ENCODE measurements at regions not wholly inside any gene's neighbourhood (a gene's known extent, or its start where the extent isn't known, plus 50 kb on each side); places are given as distances from the start of the nearest gene placed in this dataset.
"Not testable (repeated sequence)": the region's sequence is repeated elsewhere in the genome, so short reads cannot be mapped to it uniquely, and the experiment has no call there.

- DNase-seq: no peak
Measured at GRCh38 chr6:98380589-98380988, 453.8 kb upstream of the POU3F2 start.

DNA sequence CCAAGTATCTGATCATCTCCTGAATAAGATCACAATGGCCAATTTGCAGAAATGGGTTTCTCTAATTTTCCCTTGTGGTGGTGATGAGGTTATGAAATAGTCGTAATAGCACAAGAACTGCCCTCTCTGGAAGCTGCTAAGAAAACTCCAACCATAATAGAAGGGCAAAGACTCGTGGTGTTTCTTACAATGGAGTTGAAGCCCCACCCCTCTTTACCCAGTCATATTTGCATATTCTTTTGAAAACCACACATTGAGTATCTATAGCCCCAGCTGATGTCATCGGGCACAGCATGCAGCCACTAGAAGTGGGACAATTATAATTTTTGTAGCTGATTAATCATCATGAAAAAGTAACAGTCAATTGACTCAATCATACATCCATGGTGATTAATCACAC is 452.1 kb upstream of the POU3F2 start:
- DNase-seq: no peak

GRCh38 chr6:98384334-98384733 is 450.0 kb upstream of the POU3F2 start:
- DNase-seq: no peak

GRCh38 chr6:98384801-98385200 is 449.6 kb upstream of the POU3F2 start:
- DNase-seq: no peak

DNA sequence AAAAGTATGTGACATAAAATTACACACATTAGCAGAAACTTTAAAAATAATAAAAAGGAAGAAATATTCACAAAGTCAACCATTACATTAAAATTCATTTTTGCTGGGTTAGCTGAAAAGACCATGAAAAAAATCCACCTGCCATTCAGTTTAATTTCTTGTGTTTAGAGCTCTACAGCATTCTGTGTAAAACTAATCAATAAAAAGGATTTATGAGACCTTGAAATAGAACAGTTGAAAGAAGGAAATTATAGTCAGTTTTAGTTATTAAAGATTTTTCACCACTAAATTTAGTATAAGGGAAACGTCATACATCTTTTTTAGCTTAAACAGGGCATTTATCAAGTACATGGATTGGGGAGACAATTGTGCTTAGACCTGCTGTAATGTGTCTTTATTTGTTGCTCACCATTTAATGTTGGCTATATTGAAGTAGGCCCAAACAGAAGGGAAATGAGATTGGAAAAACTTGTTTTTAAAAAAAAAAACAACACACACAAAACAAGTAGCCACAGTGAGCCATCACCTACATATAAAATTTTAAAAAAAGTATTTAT is 438.7 kb upstream of the POU3F2 start:
- no peak for DNase-seq

- no peak for DNase-seq
Measured at GRCh38 chr6:98416027-98416426, 418.3 kb upstream of the POU3F2 start.

DNA sequence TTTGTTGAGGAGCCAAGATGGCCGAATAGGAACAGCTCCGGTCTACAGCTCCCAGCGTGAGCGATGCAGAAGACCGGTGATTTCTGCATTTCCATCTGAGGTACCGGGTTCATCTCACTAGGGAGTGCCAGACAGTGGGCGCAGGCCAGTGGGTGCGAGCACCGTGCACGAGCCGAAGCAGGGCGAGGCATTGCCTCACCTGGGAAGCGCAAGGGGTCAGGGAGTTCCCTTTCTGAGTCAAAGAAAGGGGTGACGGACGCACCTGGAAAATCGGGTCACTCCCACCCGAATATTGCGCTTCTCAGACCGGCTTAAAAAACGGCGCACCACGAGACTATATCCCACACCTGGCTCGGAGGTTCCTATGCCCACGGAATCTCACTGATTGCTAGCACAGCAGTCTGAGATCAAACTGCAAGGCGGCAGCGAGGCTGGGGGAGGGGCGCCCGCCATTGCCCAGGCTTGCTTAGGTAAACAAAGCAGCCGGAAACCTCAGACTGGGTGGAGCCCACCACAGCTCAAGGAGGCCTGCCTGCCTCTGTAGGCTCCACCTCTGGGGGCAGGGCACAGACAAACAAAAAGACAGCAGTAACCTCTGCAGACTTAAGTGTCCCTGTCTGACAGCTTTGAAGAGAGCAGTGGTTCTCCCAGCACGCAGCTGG is 417.7 kb upstream of the POU3F2 start:
- DNase-seq: not testable (repeated sequence)

GRCh38 chr6:98433325-98434056 is 400.9 kb upstream of the POU3F2 start:
- DNase-seq: no peak

- no peak for DNase-seq
Measured at GRCh38 chr6:98443633-98444032, 390.7 kb upstream of the POU3F2 start.

DNA sequence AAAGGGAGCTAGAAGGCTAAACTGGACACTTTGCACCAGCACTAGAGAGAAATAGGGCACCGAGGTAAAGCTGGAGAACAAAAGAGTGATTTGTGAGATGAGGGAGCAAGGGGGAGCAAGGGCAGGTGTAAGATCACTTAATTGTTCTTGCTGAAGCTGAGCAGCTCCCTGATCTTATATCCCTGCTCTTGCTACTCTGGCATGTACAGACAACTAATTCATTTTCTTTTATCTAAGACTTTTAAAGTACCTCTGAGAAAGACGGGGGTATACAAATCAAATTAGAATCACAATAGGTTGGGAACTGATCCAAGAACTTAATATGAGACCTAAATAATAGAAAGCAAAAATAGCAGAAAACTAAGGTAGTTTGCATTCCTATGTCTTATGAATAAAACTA is 381.7 kb upstream of the POU3F2 start:
- DNase-seq: no peak

DNA sequence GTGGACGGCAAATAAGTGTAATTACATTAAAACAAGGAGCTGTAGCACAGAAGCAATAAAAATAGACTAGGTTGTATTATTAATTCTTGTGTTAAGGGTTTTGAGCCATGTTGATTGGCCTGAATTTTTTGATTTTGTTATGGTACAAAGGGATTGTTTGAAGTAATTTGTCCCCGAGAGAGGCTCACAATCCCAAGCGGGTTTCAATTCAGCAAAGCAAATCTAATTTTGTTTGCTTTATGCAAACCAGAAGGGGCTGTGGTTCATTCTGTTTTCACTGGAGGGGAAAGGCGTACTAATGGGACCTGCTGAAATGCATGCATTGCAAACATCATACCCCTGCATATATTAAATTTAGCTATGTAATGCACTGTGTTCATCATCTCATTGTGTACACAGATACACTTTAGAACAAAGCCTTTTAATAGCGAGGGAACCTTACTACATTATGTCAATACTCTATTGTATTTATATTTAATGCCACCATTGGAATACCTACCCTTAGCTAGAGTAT is 379.5 kb upstream of the POU3F2 start:
- no peak for DNase-seq

DNA sequence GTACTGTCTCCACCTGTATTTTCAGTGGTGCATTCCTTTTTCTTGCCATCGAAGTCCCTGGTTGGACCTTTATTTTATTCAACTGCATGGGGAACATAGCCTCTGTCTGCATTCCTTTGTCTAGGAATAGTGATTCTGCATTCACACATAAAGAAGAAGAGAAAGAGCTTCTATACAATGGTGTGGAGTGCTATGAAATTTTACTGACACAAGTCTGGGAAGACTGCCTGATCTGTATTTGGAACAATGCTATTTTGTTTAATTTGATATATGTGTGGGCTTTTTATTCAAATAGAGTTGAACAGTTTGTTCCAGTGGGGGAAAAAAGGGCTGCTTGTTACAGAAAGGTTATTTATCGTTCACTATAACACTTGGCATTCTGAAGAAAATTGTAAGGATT is 375.7 kb upstream of the POU3F2 start:
- no peak for DNase-seq

DNA sequence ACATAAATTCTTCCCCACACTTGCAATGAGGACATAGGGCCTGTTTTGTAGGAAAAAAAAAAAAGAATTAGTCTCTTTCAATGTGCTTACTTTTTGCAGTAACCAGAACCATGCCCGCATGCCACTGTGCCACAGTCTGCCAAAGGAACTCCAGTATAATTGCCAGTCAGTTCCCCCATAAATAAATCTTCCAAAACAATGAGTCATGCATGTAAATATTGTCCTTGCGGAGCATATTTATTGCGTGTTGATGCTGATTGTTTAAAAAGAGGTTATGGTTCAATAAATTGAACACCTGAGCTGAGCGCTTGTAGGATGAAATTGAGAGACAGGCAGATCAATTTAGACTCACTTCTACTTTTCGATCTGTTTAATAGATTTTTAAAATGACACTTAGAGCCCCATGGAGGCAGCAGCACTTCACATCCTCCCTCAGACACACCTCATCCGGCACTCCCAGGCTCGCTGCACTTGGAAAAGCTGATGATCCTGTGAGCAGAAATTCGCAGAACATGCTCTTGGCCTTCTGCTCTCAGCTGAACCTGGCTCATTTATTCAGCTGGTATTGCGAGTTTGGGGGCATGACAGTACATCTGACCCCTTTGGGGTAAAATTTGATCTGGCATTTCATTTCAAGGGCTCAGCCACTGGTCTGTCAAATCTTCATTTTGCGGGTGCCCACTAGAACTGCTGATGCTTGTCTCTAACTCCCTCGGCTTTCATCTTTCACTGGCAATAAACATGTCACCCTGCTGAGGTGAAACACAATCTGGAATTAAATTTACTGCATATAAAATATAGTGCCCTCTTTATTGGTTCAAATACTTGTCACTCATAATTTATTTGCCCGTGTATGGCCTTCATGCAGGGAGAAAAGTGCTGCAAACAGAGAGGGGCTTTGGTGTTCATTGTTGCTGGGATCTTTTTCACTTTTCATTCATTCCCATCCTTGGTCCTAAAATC is 371.1 kb upstream of the POU3F2 start:
- no peak for DNase-seq

DNA sequence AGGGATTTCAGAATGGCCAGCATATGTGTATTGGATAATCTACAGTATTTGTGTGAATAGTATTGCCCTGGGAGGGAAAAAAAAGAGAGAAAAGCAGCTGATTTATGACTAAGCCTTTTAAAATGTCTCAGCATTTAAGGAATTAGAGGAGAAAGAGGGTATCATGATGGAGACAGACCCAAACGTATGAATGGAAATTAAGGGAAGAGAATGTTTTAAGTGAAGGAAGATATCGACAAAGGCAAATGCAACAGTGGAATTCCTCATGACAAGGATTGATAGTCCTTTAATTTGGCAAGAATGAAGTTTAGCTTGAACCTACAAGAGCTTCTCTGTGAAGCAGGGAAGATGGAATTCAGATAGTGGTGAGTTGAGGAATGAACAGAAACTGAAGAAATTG is 367.3 kb upstream of the POU3F2 start:
- no peak for DNase-seq

DNA sequence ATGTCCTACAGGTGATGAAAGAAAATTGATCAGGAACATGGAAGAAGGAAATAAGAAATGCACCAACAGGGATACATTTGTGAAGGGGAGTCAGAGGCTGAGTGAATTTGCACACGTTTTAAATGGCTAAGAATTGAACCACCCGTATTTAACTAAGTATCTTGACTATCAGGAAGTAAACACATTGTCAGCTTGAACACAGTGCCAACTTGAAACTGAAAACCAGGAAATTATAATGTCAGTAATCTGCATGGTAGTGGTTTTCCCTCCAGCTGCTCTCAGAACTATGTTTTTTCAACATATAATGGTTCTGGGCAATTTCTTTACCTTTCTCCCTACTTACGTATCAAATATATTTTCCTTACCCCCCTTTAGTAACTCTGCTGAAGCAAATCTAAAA is 366.5 kb upstream of the POU3F2 start:
- DNase-seq: no peak

- DNase-seq: no peak
Measured at GRCh38 chr6:98469141-98469540, 365.2 kb upstream of the POU3F2 start.

DNA sequence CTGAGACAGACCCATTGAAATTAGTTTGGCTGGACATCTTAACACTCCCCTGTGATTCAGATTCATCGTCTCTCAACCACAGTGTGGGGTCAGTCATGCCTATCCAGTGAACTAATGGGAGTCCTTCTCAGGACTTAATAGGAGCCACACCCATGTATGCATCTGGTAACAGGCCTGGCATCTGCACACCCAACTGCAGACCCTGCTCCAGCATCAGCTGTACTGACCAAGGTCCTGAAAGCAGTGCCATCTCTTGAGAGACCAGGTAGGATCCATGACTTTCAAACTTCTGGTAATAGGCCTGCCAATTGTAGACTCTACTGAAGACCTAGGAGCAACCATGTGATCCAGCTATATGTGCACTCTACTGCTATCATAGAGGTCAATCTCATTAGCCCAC is 363.6 kb upstream of the POU3F2 start:
- no peak for DNase-seq

GRCh38 chr6:98471444-98471843 is 362.9 kb upstream of the POU3F2 start:
- DNase-seq: no peak

- no peak for DNase-seq
Measured at GRCh38 chr6:98477231-98477630, 357.1 kb upstream of the POU3F2 start.

- no peak for DNase-seq
Measured at GRCh38 chr6:98484696-98485095, 349.7 kb upstream of the POU3F2 start.

DNA sequence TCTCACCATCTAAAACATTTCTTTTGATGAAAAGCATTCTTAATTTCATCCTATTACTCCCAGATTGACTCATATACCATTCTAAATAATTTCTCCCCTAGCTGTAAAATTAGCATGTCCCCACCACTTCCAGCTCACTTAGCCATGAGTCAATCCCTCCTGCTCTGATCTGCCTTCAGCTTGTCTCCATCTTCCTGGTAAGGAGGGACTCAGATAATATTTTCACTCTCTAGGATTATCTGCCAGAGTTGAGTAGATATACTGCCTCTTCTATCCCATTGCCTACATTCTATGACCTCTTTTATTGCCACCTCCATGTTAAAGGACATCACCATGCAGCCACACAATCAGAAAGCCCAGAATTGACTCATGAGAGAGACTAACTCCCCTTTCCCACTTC is 348.8 kb upstream of the POU3F2 start:
- DNase-seq: no peak

DNA sequence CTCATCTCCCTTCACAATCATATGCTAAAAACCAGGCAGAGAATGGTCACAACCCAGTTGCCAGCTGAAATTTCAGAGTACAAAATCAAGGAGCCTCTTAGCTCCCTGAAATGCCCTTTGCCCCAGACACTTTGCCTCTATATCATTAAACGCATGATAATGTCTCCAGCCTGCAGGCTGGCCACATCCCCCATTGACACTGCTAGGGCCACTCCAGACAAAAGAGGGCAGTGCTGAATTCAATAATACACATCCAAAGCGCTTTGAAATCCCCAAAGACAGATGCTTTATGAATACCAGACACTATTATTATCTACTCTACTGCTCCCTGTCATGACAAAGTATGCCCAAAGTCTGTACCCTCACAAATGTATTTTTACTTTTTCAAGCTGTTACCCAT is 348.3 kb upstream of the POU3F2 start:
- no peak for DNase-seq

- DNase-seq: no peak
Measured at GRCh38 chr6:98487612-98488011, 346.8 kb upstream of the POU3F2 start.

All from activated CD4-positive, alpha-beta T cell treated with anti-CD3 and anti-CD28 coated beads, Interleukin-2, Interleukin-6, amounts not matched to agents 100 ng/mL and 50 ng/mL, durations not matched to agents 16 hours and 8 hours (primary cell).